Astrocyte of the cerebellum (primary cell): ENCODE measurements at regions not wholly inside any gene's neighbourhood (a gene's known extent, or its start where the extent isn't known, plus 50 kb on each side); places are given as distances from the start of the nearest gene placed in this dataset.
"Not testable (repeated sequence)": the region's sequence is repeated elsewhere in the genome, so short reads cannot be mapped to it uniquely, and the experiment has no call there.

Source experiments
- DNase-seq: peaks from one replicate; pipeline ENCODE4 v3.0.0-alpha.2; 2011; ENCODE audit warnings: low read depth
- H3K4me3 ChIP-seq: 2 replicates; pipeline ENCODE4 v1.5.1; 2011; ENCODE audit warnings: mild to moderate bottlenecking, low read depth, low read length, moderate library complexity
- in situ Hi-C: cut with HindIII; loops from 2 replicates; pipeline ENCODE4 v1.10.0; 2017; ENCODE audit warnings: low sequenced_read_pairs
- TF ChIP-seq, protein P1 (sequence below): IDR thresholded peaks from 2 replicates; pipeline ENCODE4 v1.5.1; 2012; ENCODE audit warnings: low read length, low read depth, moderate library complexity, mild to moderate bottlenecking; ENCODE audit errors: missing control alignments

- TF ChIP-seq, protein P1, sequence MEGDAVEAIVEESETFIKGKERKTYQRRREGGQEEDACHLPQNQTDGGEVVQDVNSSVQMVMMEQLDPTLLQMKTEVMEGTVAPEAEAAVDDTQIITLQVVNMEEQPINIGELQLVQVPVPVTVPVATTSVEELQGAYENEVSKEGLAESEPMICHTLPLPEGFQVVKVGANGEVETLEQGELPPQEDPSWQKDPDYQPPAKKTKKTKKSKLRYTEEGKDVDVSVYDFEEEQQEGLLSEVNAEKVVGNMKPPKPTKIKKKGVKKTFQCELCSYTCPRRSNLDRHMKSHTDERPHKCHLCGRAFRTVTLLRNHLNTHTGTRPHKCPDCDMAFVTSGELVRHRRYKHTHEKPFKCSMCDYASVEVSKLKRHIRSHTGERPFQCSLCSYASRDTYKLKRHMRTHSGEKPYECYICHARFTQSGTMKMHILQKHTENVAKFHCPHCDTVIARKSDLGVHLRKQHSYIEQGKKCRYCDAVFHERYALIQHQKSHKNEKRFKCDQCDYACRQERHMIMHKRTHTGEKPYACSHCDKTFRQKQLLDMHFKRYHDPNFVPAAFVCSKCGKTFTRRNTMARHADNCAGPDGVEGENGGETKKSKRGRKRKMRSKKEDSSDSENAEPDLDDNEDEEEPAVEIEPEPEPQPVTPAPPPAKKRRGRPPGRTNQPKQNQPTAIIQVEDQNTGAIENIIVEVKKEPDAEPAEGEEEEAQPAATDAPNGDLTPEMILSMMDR = no peak
- DNase-seq = no peak
- in situ Hi-C loops = no loop called here
- H3K4me3 ChIP-seq = no peak overlapping the region
These were observed 155.9 kb upstream of the NEGR1 start for GRCh38 chr1:72438270-72438669.

DNA sequence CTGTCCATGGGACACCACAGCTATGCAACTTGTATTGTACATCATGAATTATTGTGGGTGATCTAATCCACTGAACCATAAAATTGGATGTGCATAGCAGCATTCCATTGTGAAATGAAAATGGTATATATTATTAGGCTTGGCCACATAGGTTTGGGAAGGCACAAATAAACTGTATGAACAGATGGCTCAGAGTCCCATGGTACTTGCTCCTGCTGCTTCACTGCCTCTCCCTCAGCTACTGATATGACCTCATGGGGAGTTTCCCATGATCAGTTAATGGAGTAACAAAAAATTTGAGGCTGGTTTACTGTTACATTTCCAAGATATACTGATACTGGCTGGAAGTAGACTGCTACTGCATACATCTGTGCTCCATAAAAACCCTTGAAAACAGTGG lies 152.7 kb upstream of the NEGR1 start:
- TF ChIP-seq, protein P1 = no peak
- DNase-seq = peak; percentile 53
- no peak overlapping the region for H3K4me3 ChIP-seq
- in situ Hi-C loops = no loop called here

DNA sequence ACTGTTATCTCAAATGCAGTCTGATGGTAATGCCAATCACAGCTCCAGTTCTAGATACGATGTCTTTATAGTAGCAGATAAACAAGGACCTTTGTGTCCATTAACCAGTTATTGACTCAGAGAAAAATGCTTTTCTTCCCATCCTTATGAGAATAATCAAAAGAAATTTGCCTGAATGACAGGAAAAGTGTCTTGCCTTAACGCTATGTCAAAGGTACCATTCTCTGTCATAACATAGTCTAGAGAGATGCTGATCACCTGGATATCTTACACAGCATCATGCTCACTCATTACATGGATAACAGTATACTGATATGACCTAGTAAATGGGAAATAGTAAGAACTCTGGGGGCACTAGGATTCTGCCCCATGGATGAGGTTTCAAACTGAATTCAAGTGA lies 151.7 kb upstream of the NEGR1 start:
- H3K4me3 ChIP-seq = no peak overlapping the region
- TF ChIP-seq, protein P1 = no peak
- in situ Hi-C loops = no loop called here
- DNase-seq = no peak

DNA sequence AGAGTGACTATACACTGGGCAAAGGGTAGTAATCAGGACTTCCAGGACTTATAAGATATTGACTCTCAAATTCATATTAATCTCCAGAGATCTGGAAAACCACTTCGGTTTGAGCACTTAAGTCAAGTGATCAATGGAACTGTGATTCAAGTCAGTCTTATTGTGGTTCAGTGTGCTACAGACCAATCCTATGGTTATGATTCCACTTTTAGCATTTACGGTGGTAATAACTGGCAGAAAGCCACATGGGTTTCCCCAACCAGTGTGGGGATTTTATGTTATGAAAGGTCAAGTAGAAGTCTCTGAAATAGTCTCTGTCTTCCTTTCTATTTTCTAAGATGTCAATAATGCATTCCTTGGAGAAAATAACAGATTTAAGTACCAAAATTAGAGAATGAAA lies 151.3 kb upstream of the NEGR1 start:
- no peak for DNase-seq
- in situ Hi-C loops = no loop called here
- no peak overlapping the region for H3K4me3 ChIP-seq
- TF ChIP-seq, protein P1 = no peak

DNA sequence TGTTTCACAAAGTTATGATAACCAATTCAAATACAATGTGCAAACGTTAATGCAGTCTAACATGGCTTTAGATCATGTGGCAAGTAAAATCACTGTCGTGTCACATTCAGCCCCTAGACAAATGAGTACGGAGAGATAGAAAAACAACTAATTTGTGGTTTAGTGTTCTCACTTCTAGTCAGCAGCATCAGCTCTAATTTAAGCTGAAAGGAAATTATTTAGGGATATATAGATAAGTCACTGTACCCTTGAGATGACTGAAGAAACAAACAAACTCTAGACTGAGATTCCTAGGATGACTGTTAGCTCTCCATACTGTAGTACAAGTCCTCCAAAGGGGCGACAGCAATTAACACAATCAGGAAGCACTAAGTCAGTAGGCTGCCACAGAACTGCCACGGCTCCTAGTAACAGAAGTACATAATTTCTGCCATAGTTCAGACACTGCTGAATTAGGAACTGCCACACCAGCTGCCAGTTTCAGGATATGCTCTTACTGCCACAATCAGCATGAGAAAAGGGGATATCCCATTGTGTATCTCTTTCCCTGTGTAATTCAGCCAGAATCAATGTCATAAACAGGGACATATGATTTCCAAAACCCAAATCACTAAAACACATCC lies 150.4 kb upstream of the NEGR1 start:
- TF ChIP-seq, protein P1 = no peak
- in situ Hi-C loops = no loop called here
- no peak for DNase-seq
- no peak overlapping the region for H3K4me3 ChIP-seq

GRCh38 chr1:72431810-72432209 lies 149.5 kb upstream of the NEGR1 start:
- DNase-seq = no peak
- in situ Hi-C loops = no loop called here
- TF ChIP-seq, protein P1 = no peak
- no peak overlapping the region for H3K4me3 ChIP-seq

GRCh38 chr1:72428276-72428675 lies 145.9 kb upstream of the NEGR1 start:
- H3K4me3 ChIP-seq, DNase-seq, in situ Hi-C loops: not testable (repeated sequence)
